ENCODE measurements at regions not wholly inside any gene's neighbourhood (a gene's known extent, or its start where the extent isn't known, plus 50 kb on each side); places are given as distances from the start of the nearest gene placed in this dataset.

- TF ChIP-seq CTCF (IDR thresholded peaks at IDR 0.05): no peak
- no peak for TF ChIP-seq USF2 (CRISPR knock-in tag; IDR thresholded peaks at IDR 0.05)
- no peak for TF ChIP-seq ATF6 (CRISPR knock-in tag; IDR thresholded peaks at IDR 0.05)
- no peak for TF ChIP-seq E2F4 (CRISPR knock-in tag; IDR thresholded peaks at IDR 0.05; ENCODE audit: borderline replicate concordance, low read depth)
- TF ChIP-seq ZNF423 (CRISPR knock-in tag; IDR thresholded peaks at IDR 0.05): no peak
Observed at GRCh38 chr6:142543606-142544005, 241.8 kb downstream of the ADGRG6 start.

Data from WTC11 (cell line).